Tibial nerve (tissue), 4 donors: ENCODE measurements at regions not wholly inside any gene's neighbourhood (a gene's known extent, or its start where the extent isn't known, plus 50 kb on each side); places are given as distances from the start of the nearest gene placed in this dataset.

Source experiments
- DNase-seq, 2 donors: peaks; one replicate each; pipeline ENCODE4 v3.0.0-alpha.2; 2019; ENCODE audit warnings: low spot score in 2 of 2
- H3K27ac ChIP-seq, 4 donors: fragments of 200-600 bp; sonication (generic) in 3 of 4; one replicate each; pipeline ENCODE4 v1.5.1; 2017 to 2019; ENCODE audit warnings: mild to moderate bottlenecking in 1 of 4
- H3K27me3 ChIP-seq, 2 donors: fragments of 200-600 bp; sonication (generic) in 1 of 2; one replicate each; pipeline versions ENCODE4 v1.5.1 to v1.6.0; 2017 to 2019
- H3K36me3 ChIP-seq, 3 donors: fragments of 200-600 bp; sonication (generic); one replicate each; pipeline ENCODE4 v1.5.1; 2018 to 2019
- H3K4me1 ChIP-seq, 4 donors: fragments of 200-600 bp; sonication (generic) in 3 of 4; one replicate each; pipeline ENCODE4 v1.5.1; 2017 to 2019
- H3K4me3 ChIP-seq, 4 donors: fragments of 200-600 bp; sonication (generic) in 3 of 4; one replicate each; pipeline ENCODE4 v1.5.1; 2017 to 2019; ENCODE audit warnings: mild to moderate bottlenecking in 1 of 4, moderate library complexity in 1 of 4
- H3K9me3 ChIP-seq, 4 donors: fragments of 200-600 bp; sonication (generic) in 3 of 4; one replicate each; pipeline ENCODE4 v1.5.1; 2017 to 2019
- EP300 ChIP-seq, 2 donors: sonication (generic); formaldehyde crosslinking; IDR thresholded peaks; one replicate each; pipeline ENCODE4 v1.6.1; 2017; ENCODE audit warnings: antibody characterized with exemption in 2 of 2, mild to moderate bottlenecking in 1 of 2
- POLR2A ChIP-seq, 2 donors: fragments of 450-650 bp; IDR thresholded peaks; one replicate each; pipeline ENCODE4 v1.6.1; 2017; ENCODE audit warnings: antibody characterized with exemption in 2 of 2, mild to moderate bottlenecking in 2 of 2, moderate library complexity in 2 of 2
- WGBS, 2 donors: methylation state at CpG; one replicate each; pipeline ENCODE4 v1.1.5; 2018; 5-methylcytosine and 5-hydroxymethylcytosine counted together
- TF ChIP-seq, protein P1 (sequence below), 5 experiments: fragments of 200-600 bp in 3 of 5; fragments of 450-650 bp in 2 of 5; sonication (generic) in 3 of 5; IDR thresholded peaks; one replicate each; pipeline ENCODE4 v1.5.1; 2016 to 2019; ENCODE audit warnings: antibody characterized with exemption in 5 of 5, mild to moderate bottlenecking in 3 of 5, moderate library complexity in 2 of 5

DNA sequence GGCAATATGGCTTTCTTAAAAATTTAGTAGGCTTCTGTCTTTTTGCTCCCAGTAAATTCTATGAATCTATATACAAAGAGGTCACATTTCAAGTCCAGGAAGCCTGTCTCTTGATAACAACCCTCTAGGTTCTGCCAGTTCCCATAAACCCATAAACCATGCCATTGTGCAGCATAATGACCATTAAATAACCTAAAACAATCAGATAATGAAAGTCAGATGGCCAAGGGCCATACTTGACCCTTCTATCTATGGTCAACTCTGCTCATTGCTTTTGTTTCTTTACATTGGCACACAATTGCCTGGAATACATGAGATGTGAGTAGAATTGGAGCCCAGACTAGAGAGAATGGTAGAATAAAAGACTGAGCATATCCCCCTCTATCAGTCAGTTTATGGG is 305.4 kb upstream of the KIF2A start:
- TF ChIP-seq EP300 (IDR thresholded peaks at IDR 0.05): no peak
- TF ChIP-seq, protein P1, sequence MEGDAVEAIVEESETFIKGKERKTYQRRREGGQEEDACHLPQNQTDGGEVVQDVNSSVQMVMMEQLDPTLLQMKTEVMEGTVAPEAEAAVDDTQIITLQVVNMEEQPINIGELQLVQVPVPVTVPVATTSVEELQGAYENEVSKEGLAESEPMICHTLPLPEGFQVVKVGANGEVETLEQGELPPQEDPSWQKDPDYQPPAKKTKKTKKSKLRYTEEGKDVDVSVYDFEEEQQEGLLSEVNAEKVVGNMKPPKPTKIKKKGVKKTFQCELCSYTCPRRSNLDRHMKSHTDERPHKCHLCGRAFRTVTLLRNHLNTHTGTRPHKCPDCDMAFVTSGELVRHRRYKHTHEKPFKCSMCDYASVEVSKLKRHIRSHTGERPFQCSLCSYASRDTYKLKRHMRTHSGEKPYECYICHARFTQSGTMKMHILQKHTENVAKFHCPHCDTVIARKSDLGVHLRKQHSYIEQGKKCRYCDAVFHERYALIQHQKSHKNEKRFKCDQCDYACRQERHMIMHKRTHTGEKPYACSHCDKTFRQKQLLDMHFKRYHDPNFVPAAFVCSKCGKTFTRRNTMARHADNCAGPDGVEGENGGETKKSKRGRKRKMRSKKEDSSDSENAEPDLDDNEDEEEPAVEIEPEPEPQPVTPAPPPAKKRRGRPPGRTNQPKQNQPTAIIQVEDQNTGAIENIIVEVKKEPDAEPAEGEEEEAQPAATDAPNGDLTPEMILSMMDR (IDR thresholded peaks at IDR 0.05): no peak
- no peak for TF ChIP-seq POLR2A (IDR thresholded peaks at IDR 0.05)
- Histone ChIP-seq H3K4me1 (no peaks in the 10 kb centered on the region), H3K36me3 (no peaks in the 10 kb centered on the region), H3K27ac (no peak overlapping the region), H3K4me3 (no peak overlapping the region), H3K27me3 (no peaks in the 10 kb centered on the region), H3K9me3 (no peaks in the 10 kb centered on the region)
- no peak for DNase-seq

DNA sequence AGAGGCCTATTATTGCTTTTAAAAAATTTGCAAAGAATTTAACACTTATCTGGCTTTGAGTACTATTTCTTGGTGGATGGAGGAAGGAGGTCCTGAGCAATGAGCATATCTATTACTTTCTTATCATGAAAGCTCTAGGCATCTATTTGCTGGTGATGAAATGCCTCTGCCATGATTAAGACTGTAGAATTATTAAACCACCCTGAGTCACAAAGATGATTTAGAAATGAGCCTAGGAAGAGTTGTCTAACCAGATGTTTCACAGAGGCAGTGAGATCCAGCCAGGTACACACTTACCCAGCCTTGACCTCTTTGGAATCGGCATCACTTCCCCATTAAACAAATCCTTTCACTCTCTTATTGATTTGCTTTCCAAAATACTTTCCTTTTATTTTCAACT is 304.4 kb upstream of the KIF2A start:
- Histone ChIP-seq H3K9me3 (no peaks in the 10 kb centered on the region), H3K36me3 (no peaks in the 10 kb centered on the region), H3K27me3 (no peaks in the 10 kb centered on the region), H3K4me3 (no peak overlapping the region), H3K4me1 (no peaks in the 10 kb centered on the region), H3K27ac (no peak overlapping the region)
- DNase-seq: no peak
- 87 to 96% methylated on average over 1 of the region's 1 CpG for WGBS, 2 donors
- TF ChIP-seq POLR2A (IDR thresholded peaks at IDR 0.05) (no peak), EP300 (IDR thresholded peaks at IDR 0.05) (no peak)
- TF ChIP-seq, protein P1 (IDR thresholded peaks at IDR 0.05): no peak

DNA sequence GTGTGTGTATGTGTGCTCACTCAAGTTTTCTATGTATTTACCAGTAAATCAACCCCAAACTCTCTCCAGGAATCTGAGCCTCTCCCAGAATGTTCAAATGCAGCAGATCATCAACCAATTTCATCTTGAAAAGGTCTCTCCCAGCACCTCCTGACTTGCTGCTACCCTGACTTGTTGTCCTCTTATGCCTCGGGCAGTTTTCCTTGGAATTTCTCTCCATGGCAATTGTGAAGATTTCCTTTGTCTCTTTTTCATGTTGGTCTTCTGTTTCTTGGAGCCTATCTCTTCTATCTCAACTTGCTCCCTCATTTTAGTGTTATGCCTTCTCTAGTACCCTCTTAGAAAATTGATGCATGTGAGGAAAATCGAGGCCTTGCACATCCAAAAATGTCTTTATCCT is 303.6 kb upstream of the KIF2A start:
- H3K4me1 ChIP-seq: no peaks in the 10 kb centered on the region
- H3K9me3 ChIP-seq: no peaks in the 10 kb centered on the region
- no peak for DNase-seq
- no peaks in the 10 kb centered on the region for H3K36me3 ChIP-seq
- no peaks in the 10 kb centered on the region for H3K27me3 ChIP-seq
- no peak overlapping the region for H3K4me3 ChIP-seq
- H3K27ac ChIP-seq: no peak overlapping the region
- WGBS, 2 donors: 67 to 70% methylated on average over 2 of the region's 2 CpGs
- TF ChIP-seq, protein P1 (IDR thresholded peaks at IDR 0.05): no peak
- TF ChIP-seq POLR2A (IDR thresholded peaks at IDR 0.05): no peak
- no peak for TF ChIP-seq EP300 (IDR thresholded peaks at IDR 0.05)

DNA sequence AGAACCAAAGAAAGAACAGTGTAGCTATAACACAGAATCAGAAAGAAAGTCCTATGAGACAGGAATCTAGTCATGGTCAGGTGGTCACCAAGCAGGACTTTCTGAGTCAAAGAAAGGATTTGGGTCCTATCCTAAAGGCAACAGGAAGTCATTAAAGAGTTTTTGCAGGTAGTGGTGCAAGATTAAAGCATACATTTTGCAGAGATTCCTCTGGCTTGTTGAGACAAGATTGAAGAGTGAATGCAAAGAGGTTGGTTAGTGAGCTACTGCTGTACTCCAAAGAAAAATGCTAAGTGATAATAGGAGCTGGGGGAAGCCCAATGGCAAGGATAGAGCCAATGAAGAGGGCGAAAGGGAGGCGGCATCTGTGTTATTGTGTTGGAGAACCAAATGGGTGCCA is 300.5 kb upstream of the KIF2A start:
- whole genome bisulfite sequencing, 2 donors: 93% methylated on average over 2 of the region's 2 CpGs
- no peak overlapping the region for H3K27ac ChIP-seq
- TF ChIP-seq, protein P1 (IDR thresholded peaks at IDR 0.05): no peak
- TF ChIP-seq POLR2A (IDR thresholded peaks at IDR 0.05) (no peak), EP300 (IDR thresholded peaks at IDR 0.05) (no peak)
- no peaks in the 10 kb centered on the region for H3K36me3 ChIP-seq
- no peaks in the 10 kb centered on the region for H3K27me3 ChIP-seq
- DNase-seq: no peak
- H3K4me1 ChIP-seq: no peaks in the 10 kb centered on the region
- H3K4me3 ChIP-seq: no peak overlapping the region
- no peaks in the 10 kb centered on the region for H3K9me3 ChIP-seq

DNA sequence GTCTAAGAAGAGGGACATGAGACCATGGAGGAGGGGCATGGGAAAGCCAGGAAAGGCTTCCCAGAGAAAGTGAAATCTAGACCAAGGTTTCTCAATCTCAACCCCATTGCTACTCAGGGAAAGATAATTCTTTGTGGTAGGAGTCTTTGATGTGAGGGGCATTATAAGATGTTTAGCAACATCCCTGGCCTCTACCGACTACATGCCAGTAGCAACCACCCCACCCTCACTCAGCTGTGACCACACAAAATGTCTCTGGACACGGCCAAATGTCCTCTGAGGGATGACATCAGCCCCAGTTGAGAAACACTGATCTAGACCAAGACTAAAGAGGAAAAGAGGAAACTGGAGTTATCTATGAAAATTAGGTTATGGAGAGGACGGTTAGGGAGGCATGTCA is 298.5 kb upstream of the KIF2A start:
- Histone ChIP-seq H3K27me3 (no peaks in the 10 kb centered on the region), H3K4me1 (no peaks in the 10 kb centered on the region), H3K9me3 (no peaks in the 10 kb centered on the region), H3K36me3 (no peaks in the 10 kb centered on the region), H3K27ac (no peak overlapping the region), H3K4me3 (no peak overlapping the region)
- no peak for DNase-seq
- 70 to 82% methylated on average over 3 of the region's 3 CpGs for WGBS, 2 donors
- TF ChIP-seq, protein P1 (IDR thresholded peaks at IDR 0.05): no peak
- TF ChIP-seq POLR2A (IDR thresholded peaks at IDR 0.05) (no peak), EP300 (IDR thresholded peaks at IDR 0.05) (no peak)
